ENCODE measurements at regions not wholly inside any gene's neighbourhood (a gene's known extent, or its start where the extent isn't known, plus 50 kb on each side); places are given as distances from the start of the nearest gene placed in this dataset.

DNA sequence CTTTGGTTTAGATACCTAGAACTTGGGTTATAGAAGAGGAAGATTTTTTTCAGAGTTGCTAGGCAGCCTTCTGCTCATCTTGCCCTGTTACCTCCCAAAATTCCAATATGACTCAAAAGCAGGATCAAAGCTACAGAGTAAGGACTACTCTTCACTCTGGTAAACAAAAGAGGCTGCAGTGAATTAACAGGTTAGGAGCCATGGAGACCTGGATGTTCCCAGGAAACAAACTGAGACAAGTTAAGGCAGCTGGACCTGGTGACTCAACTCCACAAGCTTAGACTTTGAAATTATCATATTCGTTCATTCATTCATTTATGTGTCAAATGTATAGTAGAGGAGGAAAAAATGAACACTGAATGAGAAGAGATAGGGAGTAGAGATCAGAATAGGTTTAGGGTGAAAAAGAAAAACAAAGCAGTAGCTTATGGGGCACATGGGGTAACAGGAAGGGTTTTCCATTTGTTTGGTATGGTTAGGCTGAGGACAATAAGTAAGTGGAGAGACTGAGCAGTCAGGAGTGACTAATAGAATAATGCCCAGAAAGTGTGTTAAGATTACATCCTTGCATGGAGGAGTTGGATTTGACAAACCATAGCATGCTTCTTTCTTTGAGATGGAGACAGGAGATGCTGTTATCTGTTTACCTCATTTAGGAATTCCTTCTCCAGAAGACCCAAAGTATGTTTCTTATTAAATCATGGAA, 464.0 kb upstream of the ZNF608 start:
- TF ChIP-seq, protein P1, sequence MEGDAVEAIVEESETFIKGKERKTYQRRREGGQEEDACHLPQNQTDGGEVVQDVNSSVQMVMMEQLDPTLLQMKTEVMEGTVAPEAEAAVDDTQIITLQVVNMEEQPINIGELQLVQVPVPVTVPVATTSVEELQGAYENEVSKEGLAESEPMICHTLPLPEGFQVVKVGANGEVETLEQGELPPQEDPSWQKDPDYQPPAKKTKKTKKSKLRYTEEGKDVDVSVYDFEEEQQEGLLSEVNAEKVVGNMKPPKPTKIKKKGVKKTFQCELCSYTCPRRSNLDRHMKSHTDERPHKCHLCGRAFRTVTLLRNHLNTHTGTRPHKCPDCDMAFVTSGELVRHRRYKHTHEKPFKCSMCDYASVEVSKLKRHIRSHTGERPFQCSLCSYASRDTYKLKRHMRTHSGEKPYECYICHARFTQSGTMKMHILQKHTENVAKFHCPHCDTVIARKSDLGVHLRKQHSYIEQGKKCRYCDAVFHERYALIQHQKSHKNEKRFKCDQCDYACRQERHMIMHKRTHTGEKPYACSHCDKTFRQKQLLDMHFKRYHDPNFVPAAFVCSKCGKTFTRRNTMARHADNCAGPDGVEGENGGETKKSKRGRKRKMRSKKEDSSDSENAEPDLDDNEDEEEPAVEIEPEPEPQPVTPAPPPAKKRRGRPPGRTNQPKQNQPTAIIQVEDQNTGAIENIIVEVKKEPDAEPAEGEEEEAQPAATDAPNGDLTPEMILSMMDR (IDR thresholded peaks at IDR 0.05): no peak
- TF ChIP-seq POLR2A (IDR thresholded peaks at IDR 0.05): no peak

Data from lower leg skin (tissue), 3 donors.